Stimulated activated effector memory CD8-positive, alpha-beta T cell treated with anti-CD3 and anti-CD28 coated beads, Interleukin-12 subunit alpha, Interleukin-12 subunit beta, amount 100 ng/mL, for 72 hours (primary cell): ENCODE measurements at regions not wholly inside any gene's neighbourhood (a gene's known extent, or its start where the extent isn't known, plus 50 kb on each side); places are given as distances from the start of the nearest gene placed in this dataset.
A peak's percentile ranks its signal among the peaks of the same experiment; 100 is the strongest.

Experiments used
- ATAC-seq: fragments of 150-1000 bp; cut with Tn5 transposase; 2 replicates; pipeline ENCODE4 v1.10.0; 2021
- DNase-seq, 2 donors: peaks; one replicate each; pipeline ENCODE4 v3.0.0; 2021 to 2022; ENCODE audit warnings: low spot score in 2 of 2
- H3K27ac Mint-ChIP-seq: one replicate; pipeline ENCODE4 v1.8.0; 2022; ENCODE audit warnings: mild to moderate bottlenecking, mixed read lengths
- H3K36me3 Mint-ChIP-seq: one replicate; pipeline ENCODE4 v1.8.0; 2022; ENCODE audit warnings: mild to moderate bottlenecking, mixed read lengths
- H3K4me1 Mint-ChIP-seq: one replicate; pipeline ENCODE4 v1.8.0; 2022; ENCODE audit warnings: mixed read lengths
- H3K4me3 Mint-ChIP-seq: one replicate; pipeline ENCODE4 v1.8.0; 2022; ENCODE audit warnings: mild to moderate bottlenecking, mixed read lengths
- H3K9me3 Mint-ChIP-seq: one replicate; pipeline ENCODE4 v1.8.0; 2022; ENCODE audit warnings: mixed read lengths

DNA sequence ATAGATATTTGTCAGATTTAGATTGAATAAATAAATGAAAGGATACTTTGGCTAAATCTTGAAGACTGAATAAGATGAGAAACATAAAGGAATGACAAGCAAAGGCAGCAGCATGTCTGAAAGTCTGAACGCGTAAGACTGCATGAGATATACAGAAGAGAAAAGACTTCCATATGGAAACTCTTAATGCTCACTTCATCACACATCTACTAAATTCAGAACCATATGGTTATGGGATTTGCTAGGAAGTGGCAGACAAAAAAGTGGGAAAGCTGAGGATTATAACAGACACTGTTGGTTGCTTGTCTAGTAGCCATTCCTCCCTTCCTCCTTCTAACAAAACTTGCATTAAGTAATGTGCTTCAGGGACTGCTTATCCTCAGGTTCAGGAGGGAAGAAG, 446.7 kb downstream of the KCTD12 start:
- no peaks in the 10 kb centered on the region for H3K36me3 Mint-ChIP-seq
- DNase-seq (no peak), ATAC-seq (no peak)
- no peaks in the 10 kb centered on the region for H3K4me1 Mint-ChIP-seq
- no peak overlapping the region for H3K27ac Mint-ChIP-seq
- no peaks in the 10 kb centered on the region for H3K9me3 Mint-ChIP-seq
- H3K4me3 Mint-ChIP-seq = no peak overlapping the region

DNA sequence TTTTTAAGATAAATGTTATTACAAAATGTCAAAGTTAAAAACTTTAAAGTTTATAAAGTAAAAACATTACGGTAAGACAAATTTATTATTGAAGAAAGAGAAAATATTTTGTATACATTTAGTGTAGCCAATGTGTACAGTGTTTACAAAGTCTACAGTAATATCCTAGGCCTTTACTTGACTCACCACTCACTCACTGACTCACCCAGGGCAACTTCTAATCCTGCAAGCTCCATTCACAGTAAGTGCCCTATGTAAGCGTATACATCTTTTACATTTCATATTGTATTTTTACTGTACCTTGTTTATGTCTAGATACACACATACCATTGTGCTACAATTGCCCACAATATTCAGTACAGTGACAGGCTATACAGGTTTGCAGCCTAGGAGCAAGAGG, 448.2 kb downstream of the KCTD12 start:
- DNase-seq (no peak), ATAC-seq (no peak)
- H3K9me3 Mint-ChIP-seq = no peaks in the 10 kb centered on the region
- H3K27ac Mint-ChIP-seq = no peak overlapping the region
- no peaks in the 10 kb centered on the region for H3K4me1 Mint-ChIP-seq
- H3K36me3 Mint-ChIP-seq = no peaks in the 10 kb centered on the region
- no peak overlapping the region for H3K4me3 Mint-ChIP-seq

DNA sequence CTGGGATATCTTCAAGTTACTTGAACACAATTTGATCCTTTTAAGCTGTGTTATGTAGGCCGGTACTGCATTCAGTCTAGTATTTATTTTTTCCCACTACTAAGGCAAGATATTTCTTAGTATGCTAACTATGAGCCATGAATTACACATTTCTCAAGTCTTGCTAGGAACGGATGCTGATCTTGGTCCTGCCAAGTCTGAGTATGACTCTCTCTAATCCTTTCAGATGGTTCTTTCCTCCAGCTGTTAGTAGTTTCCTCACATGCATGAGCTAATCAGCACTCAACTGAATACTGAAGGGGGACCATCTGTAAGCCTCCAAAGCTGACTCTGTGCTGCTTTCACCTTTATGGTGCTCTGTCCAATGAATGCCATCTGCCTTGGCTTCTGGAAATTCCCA, 460.3 kb downstream of the KCTD12 start:
- Mint-ChIP-seq H3K4me3 (no peak overlapping the region), H3K4me1 (no peaks in the 10 kb centered on the region), H3K36me3 (no peaks in the 10 kb centered on the region), H3K27ac (no peak overlapping the region), H3K9me3 (peaks cover 7% of the 10 kb centered on the region)
- peak; percentile 19 for ATAC-seq
- no peak for DNase-seq

DNA sequence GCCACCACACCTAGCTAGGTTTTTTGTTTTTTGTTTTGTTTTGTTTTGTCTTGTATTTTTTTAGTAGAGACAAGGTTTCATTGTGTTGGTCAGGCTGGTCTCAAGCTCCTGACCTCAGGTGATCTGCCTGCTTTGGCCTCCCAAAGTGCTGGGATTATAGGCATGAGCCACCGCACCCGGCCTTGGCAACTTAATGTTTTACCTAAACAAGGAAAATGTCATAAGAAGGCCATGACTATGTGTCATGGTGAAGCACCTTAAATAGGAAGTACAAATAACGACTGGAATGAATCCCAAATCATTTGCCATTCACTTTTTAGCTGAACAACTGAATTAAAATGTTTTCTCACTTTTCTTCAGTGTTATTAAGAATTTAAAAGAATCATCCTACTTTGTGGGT, 465.2 kb downstream of the KCTD12 start:
- ATAC-seq = no peak
- DNase-seq = no peak
- Mint-ChIP-seq H3K4me3 (no peak overlapping the region), H3K4me1 (no peaks in the 10 kb centered on the region), H3K9me3 (no peaks in the 10 kb centered on the region), H3K27ac (no peak overlapping the region), H3K36me3 (no peaks in the 10 kb centered on the region)

DNA sequence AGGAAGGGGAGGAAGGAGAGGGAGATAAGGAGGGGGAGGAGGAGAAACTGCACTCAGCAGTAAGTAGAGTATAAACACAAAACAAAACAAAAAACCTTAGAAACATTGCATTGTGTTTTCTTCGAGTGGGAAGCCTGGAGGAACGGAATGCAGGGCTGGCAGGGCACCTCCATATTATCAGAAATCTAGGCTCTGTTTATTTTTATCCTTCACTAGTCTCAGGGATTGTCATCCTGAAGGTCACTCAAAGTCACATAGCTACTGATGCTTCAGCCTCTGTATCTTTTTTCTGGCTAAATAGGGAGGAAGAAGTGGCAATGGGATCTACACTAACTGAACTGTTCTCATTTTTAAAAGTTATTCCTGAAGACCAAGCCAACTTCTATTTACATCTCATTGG, 467.8 kb downstream of the KCTD12 start:
- no peaks in the 10 kb centered on the region for H3K9me3 Mint-ChIP-seq
- no peaks in the 10 kb centered on the region for H3K4me1 Mint-ChIP-seq
- no peak overlapping the region for H3K4me3 Mint-ChIP-seq
- ATAC-seq (no peak), DNase-seq (no peak)
- no peak overlapping the region for H3K27ac Mint-ChIP-seq
- no peaks in the 10 kb centered on the region for H3K36me3 Mint-ChIP-seq

DNA sequence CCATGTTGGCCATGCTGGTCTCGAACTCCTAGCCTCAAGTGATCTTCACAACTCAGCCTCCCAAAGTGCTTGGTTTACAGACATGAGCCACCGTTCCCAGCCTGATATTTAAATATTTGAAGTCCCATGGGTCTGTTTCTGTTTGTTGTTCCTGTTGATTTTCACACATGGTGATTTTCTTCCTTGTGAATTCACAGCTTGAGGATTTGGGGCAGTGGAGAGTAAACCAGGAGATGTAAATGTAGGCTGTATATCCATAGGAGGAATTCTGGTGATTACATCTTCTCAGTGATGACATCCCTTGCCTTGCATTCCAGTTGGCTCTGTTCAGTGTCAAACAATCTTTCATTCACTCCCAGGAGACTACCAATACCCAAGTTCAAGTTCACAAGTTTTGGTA, 471.9 kb downstream of the KCTD12 start:
- ATAC-seq (no peak), DNase-seq (no peak)
- H3K9me3 Mint-ChIP-seq = peaks cover 3% of the 10 kb centered on the region
- no peak overlapping the region for H3K27ac Mint-ChIP-seq
- no peak overlapping the region for H3K4me3 Mint-ChIP-seq
- no peaks in the 10 kb centered on the region for H3K4me1 Mint-ChIP-seq
- no peaks in the 10 kb centered on the region for H3K36me3 Mint-ChIP-seq

DNA sequence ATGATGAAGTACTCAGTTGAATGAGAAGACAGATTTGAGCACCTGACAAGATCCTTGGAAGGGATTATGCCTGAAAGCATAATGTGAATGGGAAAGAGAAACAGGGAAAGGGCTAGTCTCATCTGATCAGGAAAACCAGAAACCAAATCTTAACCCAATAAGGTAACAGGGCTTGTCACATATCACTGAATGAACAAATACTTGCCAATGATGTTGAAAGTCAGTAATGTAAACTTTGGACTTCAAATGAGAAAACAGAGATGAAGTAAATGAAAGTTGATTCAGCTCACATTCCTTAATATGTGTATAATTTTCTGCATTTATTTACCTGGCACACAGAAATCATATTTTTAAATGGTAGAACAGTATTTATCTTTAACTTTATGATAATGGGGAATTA, 480.0 kb downstream of the KCTD12 start:
- Mint-ChIP-seq H3K4me1 (no peaks in the 10 kb centered on the region), H3K4me3 (no peak overlapping the region), H3K36me3 (no peaks in the 10 kb centered on the region), H3K9me3 (peaks cover 3% of the 10 kb centered on the region), H3K27ac (no peak overlapping the region)
- DNase-seq (no peak), ATAC-seq (no peak)

DNA sequence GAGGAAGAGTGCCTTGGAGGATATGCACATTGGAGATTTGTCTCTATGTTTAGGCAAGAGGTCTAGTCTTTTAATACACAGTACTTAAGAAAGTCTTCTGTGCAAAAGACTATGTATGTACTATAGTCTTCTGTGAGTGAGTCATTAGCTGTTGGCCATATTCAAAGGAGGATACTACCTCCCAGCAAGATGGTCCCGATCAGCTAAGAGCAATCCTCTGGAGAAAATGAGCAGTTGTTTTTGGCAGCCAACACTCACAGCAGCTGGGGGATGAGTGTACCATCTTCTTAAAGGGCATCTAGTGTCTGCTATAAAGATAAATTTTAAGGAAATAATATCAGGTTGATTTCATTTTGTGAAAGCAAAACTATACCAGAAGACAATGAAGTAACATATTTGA, 487.8 kb downstream of the KCTD12 start:
- ATAC-seq = no peak
- no peak for DNase-seq
- Mint-ChIP-seq H3K36me3 (no peaks in the 10 kb centered on the region), H3K4me1 (no peaks in the 10 kb centered on the region), H3K9me3 (peaks cover 4% of the 10 kb centered on the region), H3K27ac (no peak overlapping the region), H3K4me3 (no peak overlapping the region)

DNA sequence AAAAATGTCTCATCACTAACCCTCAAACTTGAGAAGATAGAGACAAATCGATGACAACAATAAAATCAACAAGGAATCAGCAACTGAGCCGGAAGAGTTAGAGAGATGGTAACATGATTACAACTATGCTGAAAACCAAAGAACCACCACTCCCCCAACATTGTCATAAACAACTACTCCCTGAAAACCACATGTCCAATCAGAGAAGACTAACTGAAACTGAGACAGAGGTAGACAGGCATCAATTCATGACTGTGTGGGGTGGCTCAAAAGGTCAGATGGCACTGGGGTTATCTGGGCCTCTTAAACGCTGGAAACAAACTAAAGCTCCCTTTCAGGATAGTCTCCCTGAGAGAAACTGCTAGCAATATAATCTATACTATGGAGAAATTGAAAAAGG, 488.8 kb downstream of the KCTD12 start:
- ATAC-seq = peak; percentile 96
- H3K4me3 Mint-ChIP-seq = peak overlapping the region; percentile 5
- peaks cover 4% of the 10 kb centered on the region for H3K9me3 Mint-ChIP-seq
- peak overlapping the region; percentile 43 for H3K27ac Mint-ChIP-seq
- H3K36me3 Mint-ChIP-seq = no peaks in the 10 kb centered on the region
- DNase-seq = no peak
- H3K4me1 Mint-ChIP-seq = no peaks in the 10 kb centered on the region

DNA sequence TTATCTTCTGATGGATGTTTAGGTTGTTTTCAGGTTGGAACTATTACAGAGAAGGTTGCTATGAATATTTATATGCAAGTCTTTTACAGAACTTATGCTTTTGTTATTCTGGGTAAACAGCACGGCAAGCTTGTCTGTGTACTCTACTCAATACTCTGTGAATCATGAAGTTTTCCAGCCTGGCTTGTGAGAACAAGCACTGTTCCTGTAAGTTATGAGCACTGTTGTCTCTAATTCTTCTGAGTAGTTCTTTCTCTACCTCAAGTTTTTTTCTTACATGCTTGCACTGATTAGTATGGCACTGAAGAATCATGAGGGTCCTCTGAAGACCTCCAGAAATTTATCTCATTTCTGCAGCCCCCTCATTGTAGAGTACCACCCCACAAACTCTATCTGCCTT, 496.9 kb downstream of the KCTD12 start:
- ATAC-seq (no peak), DNase-seq (no peak)
- Mint-ChIP-seq H3K4me3 (no peak overlapping the region), H3K36me3 (no peaks in the 10 kb centered on the region), H3K9me3 (no peaks in the 10 kb centered on the region), H3K4me1 (no peaks in the 10 kb centered on the region), H3K27ac (no peak overlapping the region)

DNA sequence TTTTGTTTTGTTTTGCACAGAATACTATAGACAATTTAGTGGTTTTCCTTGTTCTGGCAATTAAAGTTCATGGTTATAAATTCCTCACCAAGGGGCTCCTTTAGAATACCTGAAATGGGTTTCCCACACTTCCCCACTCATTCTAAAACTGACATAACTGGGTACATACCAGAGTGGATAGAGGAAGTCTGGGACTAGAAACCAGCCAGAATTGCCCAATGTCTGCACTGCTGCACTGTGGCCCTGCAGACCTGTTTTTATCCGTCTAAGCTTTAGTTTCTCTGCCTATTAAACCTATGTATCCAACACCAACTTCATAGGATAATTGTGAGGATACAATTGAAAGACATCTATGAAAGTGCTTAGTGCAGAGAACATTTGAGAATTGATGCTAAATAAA, 498.6 kb downstream of the KCTD12 start:
- H3K9me3 Mint-ChIP-seq = no peaks in the 10 kb centered on the region

DNA sequence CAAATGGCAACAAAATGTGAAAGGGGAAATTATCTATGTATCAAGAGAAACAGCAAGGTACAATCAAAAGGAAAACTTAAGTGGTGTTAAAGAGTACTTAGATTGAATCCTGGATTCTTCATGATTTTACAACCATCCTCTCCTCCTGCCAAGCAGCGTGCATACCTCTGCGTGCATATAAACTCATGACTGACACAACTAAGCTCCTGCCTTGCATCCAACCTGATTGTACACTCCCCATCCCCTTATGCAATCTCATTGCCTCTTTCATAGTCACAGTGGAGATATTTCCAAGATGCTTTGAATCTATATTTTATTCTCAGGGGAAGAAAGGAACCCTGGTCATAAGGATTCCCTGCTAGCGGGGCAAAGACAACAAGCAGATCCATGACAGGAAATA, 499.9 kb downstream of the KCTD12 start:
- no peaks in the 10 kb centered on the region for H3K36me3 Mint-ChIP-seq
- no peaks in the 10 kb centered on the region for H3K4me1 Mint-ChIP-seq
- H3K9me3 Mint-ChIP-seq = no peaks in the 10 kb centered on the region
- no peak overlapping the region for H3K27ac Mint-ChIP-seq
- no peak overlapping the region for H3K4me3 Mint-ChIP-seq
- ATAC-seq (no peak), DNase-seq (no peak)

More for the DNA sequence above, 498.6 kb downstream of the KCTD12 start:
- Mint-ChIP-seq H3K36me3 (no peaks in the 10 kb centered on the region), H3K4me3 (no peak overlapping the region), H3K4me1 (no peaks in the 10 kb centered on the region), H3K27ac (no peak overlapping the region)
- no peak for DNase-seq
- ATAC-seq = no peak

DNA sequence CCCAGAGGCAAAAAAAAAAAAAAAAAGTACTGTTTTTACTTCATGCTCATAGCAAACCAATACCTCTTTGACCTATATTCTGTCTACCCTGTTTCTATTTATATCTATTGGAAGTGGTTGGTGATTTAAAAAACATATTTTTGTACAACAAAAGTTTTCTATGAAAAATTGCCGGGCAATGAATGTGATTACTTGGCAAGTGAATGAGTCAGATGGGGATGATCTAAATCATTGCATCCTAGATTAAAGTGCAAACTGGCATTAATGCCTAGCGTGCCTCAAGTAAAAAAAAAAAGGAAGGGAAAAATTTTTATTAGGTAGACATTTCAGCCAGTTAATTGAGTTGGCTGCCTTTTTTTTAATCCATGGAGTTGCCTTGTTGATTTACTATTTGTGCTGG, 500.6 kb downstream of the KCTD12 start:
- Mint-ChIP-seq H3K4me1 (no peaks in the 10 kb centered on the region), H3K9me3 (no peaks in the 10 kb centered on the region), H3K27ac (no peak overlapping the region), H3K36me3 (no peaks in the 10 kb centered on the region), H3K4me3 (no peak overlapping the region)
- ATAC-seq = no peak
- no peak for DNase-seq

DNA sequence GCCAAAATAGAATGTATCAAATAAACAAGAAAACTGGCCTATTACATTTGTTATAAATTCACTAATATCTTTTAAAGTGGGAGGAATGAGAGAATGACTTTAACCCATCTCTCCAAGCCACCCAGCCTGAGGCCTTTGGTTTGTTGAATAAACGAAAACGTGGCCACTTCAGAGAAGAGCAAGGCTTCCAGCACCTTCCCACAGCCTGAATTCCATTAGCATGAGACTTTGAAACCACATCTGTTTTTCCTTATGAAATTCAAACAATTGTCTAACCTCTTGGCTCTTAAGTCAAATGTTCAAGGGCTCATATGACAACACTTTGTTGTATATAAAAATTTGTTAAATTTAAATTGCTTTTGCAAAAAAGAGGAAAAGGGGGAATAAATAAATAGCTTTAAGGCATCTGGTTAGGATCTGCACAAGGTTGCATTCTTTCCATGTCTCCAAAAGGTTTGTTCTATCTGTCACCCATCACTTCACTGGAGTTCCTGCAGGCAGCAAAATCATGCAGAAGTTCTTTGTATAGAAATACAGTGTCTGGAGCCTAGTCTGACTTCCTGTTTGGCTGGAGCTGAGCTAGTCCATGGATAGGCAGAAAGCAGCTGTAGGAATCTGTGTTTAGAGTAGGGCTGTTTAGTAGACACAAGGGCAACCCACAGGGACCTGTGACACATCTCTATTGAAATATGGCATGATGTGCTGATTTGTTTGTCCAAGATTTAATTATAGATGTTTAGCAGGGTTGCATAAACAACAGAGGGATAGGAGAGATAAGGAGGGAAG, 502.3 kb downstream of the KCTD12 start:
- DNase-seq = no peak
- ATAC-seq = no peak
- H3K4me1 Mint-ChIP-seq = no peaks in the 10 kb centered on the region
- H3K9me3 Mint-ChIP-seq = no peaks in the 10 kb centered on the region
- no peak overlapping the region for H3K4me3 Mint-ChIP-seq
- no peaks in the 10 kb centered on the region for H3K36me3 Mint-ChIP-seq
- H3K27ac Mint-ChIP-seq = no peak overlapping the region

DNA sequence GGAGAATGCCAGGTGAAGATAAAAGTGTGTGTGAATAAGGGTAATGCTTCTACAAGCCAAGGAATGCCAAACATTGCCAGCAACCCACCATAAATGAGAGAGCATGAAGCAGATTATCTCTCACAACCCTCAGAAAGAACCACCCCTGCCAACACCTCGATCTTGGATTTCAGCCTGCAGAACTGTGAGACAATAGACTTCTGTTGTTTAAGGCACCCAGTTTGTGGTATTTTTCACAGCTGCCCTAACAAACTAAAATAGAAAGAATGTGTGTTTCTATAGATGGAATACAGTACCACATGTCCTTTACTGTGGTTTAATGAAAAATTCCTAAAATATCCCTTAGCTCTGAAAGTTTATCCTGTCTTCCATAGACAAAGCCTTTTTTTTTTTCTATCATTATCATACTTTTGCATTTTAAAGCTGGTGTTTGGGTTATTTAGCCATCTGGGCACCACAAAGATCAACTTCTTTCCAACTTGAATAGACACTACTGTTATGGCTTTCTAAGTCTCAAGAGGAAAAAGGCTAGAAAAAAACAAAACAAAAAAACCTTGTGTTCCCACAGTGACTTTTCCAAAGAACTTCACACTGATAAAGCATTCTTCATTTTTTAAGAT, 505.6 kb downstream of the KCTD12 start:
- DNase-seq (no peak), ATAC-seq (no peak)
- Mint-ChIP-seq H3K36me3 (no peaks in the 10 kb centered on the region), H3K27ac (no peak overlapping the region), H3K9me3 (peaks cover 2% of the 10 kb centered on the region), H3K4me1 (no peaks in the 10 kb centered on the region), H3K4me3 (no peak overlapping the region)

DNA sequence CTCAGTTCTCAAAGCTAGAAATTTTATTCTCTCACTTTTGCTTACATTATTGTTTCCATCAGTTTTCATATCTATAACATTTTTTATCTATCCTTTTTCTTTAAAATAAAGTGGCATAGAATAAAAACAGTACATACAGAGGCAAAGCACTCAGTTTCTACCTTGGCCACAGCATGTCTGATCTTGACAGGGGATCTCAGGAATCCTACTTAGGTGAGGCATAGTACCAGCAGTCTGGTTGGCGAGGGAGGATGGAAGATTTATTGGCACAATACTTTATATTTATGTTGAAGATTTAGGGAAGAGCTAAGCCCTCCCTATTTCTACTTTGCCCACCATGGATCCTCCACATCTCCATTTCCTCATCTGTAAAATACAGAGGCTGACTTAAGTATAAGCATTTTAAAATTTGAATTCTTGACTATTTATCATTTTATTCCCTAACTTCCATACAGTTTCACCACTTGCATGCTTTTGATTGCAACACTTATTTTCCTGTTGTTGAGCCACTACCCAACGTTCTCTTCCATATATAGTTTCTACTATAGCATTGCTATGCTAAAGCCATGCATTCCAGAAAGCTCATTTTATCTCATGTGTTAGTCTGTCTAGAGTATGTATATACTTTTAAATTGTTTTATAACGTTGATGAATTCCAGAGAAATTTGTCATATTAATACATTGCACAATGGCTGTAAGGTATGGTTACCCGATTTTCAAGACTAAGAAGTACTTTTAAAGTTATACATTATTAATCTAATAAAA, 506.7 kb downstream of the KCTD12 start:
- no peak for ATAC-seq
- Mint-ChIP-seq H3K36me3 (no peaks in the 10 kb centered on the region), H3K4me3 (no peak overlapping the region), H3K4me1 (no peaks in the 10 kb centered on the region), H3K27ac (no peak overlapping the region), H3K9me3 (peaks cover 2% of the 10 kb centered on the region)
- DNase-seq = no peak
